ENCODE measurements at regions not wholly inside any gene's neighbourhood (a gene's known extent, or its start where the extent isn't known, plus 50 kb on each side); places are given as distances from the start of the nearest gene placed in this dataset.

GRCh38 chr11:38332046-38332445 is 1734.0 kb upstream of the RAG2 start (continued):
- TF ChIP-seq, protein P1, sequence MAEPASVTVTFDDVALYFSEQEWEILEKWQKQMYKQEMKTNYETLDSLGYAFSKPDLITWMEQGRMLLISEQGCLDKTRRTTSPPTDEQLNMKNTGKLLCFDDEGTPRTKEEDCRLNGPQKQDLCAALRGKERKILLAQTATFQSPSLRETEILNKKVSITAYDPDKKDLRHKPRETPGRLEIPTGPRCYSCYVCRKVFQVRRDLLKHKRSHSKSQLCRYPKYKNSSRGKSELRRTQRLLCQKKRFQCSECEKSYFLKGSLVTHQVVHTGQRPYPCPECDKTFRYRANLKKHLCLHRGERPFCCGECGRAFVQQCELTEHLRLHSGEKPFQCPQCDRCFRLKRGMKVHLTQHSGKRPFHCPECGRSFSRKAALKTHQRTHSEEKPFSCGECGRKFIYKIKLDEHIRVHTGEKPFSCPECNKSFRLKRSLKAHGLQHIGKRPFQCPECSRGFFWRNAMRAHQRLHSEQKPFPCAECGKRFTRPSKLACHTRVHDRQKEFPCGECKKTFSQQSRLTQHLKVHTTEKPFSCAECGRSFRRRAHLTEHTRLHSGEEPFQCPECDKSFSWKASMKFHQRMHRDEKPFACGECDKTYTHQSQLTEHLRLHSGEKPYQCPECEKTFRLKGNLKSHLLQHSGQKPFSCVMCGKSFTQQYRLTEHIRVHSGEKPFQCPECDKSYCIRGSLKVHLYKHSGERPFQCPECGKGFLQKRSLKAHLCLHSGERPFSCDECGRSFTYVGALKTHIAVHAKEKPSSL (CRISPR knock-in tag; conservative IDR thresholded peaks at IDR 0.05): no peak
- TF ChIP-seq TP53 (CRISPR knock-in tag; IDR thresholded peaks at IDR 0.05) (no peak), GABPB1 (CRISPR knock-in tag; IDR thresholded peaks at IDR 0.05) (no peak)
- TF ChIP-seq, protein P2, sequence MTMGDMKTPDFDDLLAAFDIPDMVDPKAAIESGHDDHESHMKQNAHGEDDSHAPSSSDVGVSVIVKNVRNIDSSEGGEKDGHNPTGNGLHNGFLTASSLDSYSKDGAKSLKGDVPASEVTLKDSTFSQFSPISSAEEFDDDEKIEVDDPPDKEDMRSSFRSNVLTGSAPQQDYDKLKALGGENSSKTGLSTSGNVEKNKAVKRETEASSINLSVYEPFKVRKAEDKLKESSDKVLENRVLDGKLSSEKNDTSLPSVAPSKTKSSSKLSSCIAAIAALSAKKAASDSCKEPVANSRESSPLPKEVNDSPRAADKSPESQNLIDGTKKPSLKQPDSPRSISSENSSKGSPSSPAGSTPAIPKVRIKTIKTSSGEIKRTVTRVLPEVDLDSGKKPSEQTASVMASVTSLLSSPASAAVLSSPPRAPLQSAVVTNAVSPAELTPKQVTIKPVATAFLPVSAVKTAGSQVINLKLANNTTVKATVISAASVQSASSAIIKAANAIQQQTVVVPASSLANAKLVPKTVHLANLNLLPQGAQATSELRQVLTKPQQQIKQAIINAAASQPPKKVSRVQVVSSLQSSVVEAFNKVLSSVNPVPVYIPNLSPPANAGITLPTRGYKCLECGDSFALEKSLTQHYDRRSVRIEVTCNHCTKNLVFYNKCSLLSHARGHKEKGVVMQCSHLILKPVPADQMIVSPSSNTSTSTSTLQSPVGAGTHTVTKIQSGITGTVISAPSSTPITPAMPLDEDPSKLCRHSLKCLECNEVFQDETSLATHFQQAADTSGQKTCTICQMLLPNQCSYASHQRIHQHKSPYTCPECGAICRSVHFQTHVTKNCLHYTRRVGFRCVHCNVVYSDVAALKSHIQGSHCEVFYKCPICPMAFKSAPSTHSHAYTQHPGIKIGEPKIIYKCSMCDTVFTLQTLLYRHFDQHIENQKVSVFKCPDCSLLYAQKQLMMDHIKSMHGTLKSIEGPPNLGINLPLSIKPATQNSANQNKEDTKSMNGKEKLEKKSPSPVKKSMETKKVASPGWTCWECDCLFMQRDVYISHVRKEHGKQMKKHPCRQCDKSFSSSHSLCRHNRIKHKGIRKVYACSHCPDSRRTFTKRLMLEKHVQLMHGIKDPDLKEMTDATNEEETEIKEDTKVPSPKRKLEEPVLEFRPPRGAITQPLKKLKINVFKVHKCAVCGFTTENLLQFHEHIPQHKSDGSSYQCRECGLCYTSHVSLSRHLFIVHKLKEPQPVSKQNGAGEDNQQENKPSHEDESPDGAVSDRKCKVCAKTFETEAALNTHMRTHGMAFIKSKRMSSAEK (CRISPR knock-in tag; IDR thresholded peaks at IDR 0.05; ENCODE audit: borderline replicate concordance): no peak

- peaks cover 51% of the 10 kb centered on the region for H3K36me3 Mint-ChIP-seq
- ChIA-PET POLR2A (no interaction called here), CTCF (no interaction called here)
- ATAC-seq: no peak
- DNase-seq (ENCODE audit: low spot score): no peak
- H3K4me1 Mint-ChIP-seq: no peaks in the 10 kb centered on the region
- TF ChIP-seq RORB (CRISPR knock-in tag; IDR thresholded peaks at IDR 0.05) (no peak), NR2C2 (CRISPR knock-in tag; IDR thresholded peaks at IDR 0.05) (no peak), ZNF671 (CRISPR knock-in tag; IDR thresholded peaks at IDR 0.05) (no peak), NFYB (CRISPR knock-in tag; conservative IDR thresholded peaks at IDR 0.05; ENCODE audit: low read depth) (no peak), ERG (CRISPR knock-in tag; IDR thresholded peaks at IDR 0.05) (no peak), ATF6 (CRISPR knock-in tag; IDR thresholded peaks at IDR 0.05) (no peak)
- TF ChIP-seq, protein P3, sequence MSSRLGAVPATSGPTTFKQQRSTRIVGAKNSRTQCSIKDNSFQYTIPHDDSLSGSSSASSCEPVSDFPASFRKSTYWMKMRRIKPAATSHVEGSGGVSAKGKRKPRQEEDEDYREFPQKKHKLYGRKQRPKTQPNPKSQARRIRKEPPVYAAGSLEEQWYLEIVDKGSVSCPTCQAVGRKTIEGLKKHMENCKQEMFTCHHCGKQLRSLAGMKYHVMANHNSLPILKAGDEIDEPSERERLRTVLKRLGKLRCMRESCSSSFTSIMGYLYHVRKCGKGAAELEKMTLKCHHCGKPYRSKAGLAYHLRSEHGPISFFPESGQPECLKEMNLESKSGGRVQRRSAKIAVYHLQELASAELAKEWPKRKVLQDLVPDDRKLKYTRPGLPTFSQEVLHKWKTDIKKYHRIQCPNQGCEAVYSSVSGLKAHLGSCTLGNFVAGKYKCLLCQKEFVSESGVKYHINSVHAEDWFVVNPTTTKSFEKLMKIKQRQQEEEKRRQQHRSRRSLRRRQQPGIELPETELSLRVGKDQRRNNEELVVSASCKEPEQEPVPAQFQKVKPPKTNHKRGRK (CRISPR knock-in tag; IDR thresholded peaks at IDR 0.05; ENCODE audit: borderline replicate concordance): no peak
- TF ChIP-seq, protein P4, sequence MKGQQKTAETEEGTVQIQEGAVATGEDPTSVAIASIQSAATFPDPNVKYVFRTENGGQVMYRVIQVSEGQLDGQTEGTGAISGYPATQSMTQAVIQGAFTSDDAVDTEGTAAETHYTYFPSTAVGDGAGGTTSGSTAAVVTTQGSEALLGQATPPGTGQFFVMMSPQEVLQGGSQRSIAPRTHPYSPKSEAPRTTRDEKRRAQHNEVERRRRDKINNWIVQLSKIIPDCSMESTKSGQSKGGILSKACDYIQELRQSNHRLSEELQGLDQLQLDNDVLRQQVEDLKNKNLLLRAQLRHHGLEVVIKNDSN (CRISPR knock-in tag; IDR thresholded peaks at IDR 0.05): no peak
- TF ChIP-seq, protein P1 (CRISPR knock-in tag; conservative IDR thresholded peaks at IDR 0.05): no peak
- H3K27ac Mint-ChIP-seq: no peak overlapping the region
- peaks cover 63% of the 10 kb centered on the region for H3K9me3 Mint-ChIP-seq
- H3K4me3 Mint-ChIP-seq: no peak overlapping the region
- H3K27me3 Mint-ChIP-seq (ENCODE audit: low read depth): no peaks in the 10 kb centered on the region
These were observed 1732.5 kb upstream of the RAG2 start for GRCh38 chr11:38330578-38330977.

Data from WTC11 (cell line).